Glomerular visceral epithelial cell (primary cell): ENCODE measurements at regions not wholly inside any gene's neighbourhood (a gene's known extent, or its start where the extent isn't known, plus 50 kb on each side); places are given as distances from the start of the nearest gene placed in this dataset.
"Not testable (repeated sequence)": the region's sequence is repeated elsewhere in the genome, so short reads cannot be mapped to it uniquely, and the experiment has no call there.

Source experiments
- DNase-seq: peaks from one replicate; pipeline ENCODE4 v3.0.0-alpha.2; 2016; ENCODE audit errors: extremely low spot score

- DNase-seq = no peak
Observed at GRCh38 chr4:38278255-38278654, 318.1 kb downstream of the PTTG2 start.

- no peak for DNase-seq
Observed at GRCh38 chr4:38279077-38279476, 318.9 kb downstream of the PTTG2 start.

GRCh38 chr4:38279650-38280322 is 319.6 kb downstream of the PTTG2 start:
- no peak for DNase-seq

- DNase-seq = no peak
Observed at GRCh38 chr4:38280323-38280706, 320.1 kb downstream of the PTTG2 start.

GRCh38 chr4:38281371-38282071 is 321.3 kb downstream of the PTTG2 start:
- DNase-seq = no peak

GRCh38 chr4:38283724-38284123 is 323.5 kb downstream of the PTTG2 start:
- no peak for DNase-seq

- DNase-seq = no peak
Observed at GRCh38 chr4:38284294-38285030, 324.3 kb downstream of the PTTG2 start.

GRCh38 chr4:38287101-38287851 is 327.1 kb downstream of the PTTG2 start:
- no peak for DNase-seq

GRCh38 chr4:38289553-38289952 is 329.4 kb downstream of the PTTG2 start:
- DNase-seq = no peak

- DNase-seq = no peak
Observed at GRCh38 chr4:38290366-38290765, 330.2 kb downstream of the PTTG2 start.

GRCh38 chr4:38290914-38291313 is 330.7 kb downstream of the PTTG2 start:
- DNase-seq = no peak

- DNase-seq = no peak
Observed at GRCh38 chr4:38292529-38292928, 332.3 kb downstream of the PTTG2 start.

GRCh38 chr4:38294238-38294637 is 334.0 kb downstream of the PTTG2 start:
- DNase-seq = no peak

- DNase-seq = no peak
Observed at GRCh38 chr4:38297061-38297460, 336.9 kb downstream of the PTTG2 start.

GRCh38 chr4:38298868-38299713 is 338.9 kb downstream of the PTTG2 start:
- no peak for DNase-seq

GRCh38 chr4:38302910-38303309 is 342.7 kb downstream of the PTTG2 start:
- DNase-seq = no peak

- not testable (repeated sequence) for DNase-seq
Observed at GRCh38 chr4:38304460-38304859, 344.3 kb downstream of the PTTG2 start.

- no peak for DNase-seq
Observed at GRCh38 chr4:38306482-38307071, 346.4 kb downstream of the PTTG2 start.

- peak; percentile 53 for DNase-seq
Observed at GRCh38 chr4:38308728-38309311, 348.6 kb downstream of the PTTG2 start.

- DNase-seq = no peak
Observed at GRCh38 chr4:38309471-38309870, 349.3 kb downstream of the PTTG2 start.
